ENCODE measurements at regions not wholly inside any gene's neighbourhood (a gene's known extent, or its start where the extent isn't known, plus 50 kb on each side); places are given as distances from the start of the nearest gene placed in this dataset.

GRCh38 chr20:24118034-24118433 lies 129.5 kb upstream of the GGTLC1 start:
- H3K4me3 ChIP-seq (replicated peaks; ENCODE audit: low read depth, low read length), result no peak overlapping the region
- TF ChIP-seq CTCF (IDR thresholded peaks at IDR 0.05; ENCODE audit: low read depth, low read length, missing control alignments), result no peak
- DNase-seq (ENCODE audit: extremely low read depth, low read depth), result no peak

GRCh38 chr20:24117383-24117782 lies 128.8 kb upstream of the GGTLC1 start:
- H3K4me3 ChIP-seq (replicated peaks; ENCODE audit: low read depth, low read length), result no peak overlapping the region
- no peak for DNase-seq (ENCODE audit: extremely low read depth, low read depth)
- no peak for TF ChIP-seq CTCF (IDR thresholded peaks at IDR 0.05; ENCODE audit: low read depth, low read length, missing control alignments)

- DNase-seq (ENCODE audit: extremely low read depth, low read depth), result no peak
- no peak for TF ChIP-seq CTCF (IDR thresholded peaks at IDR 0.05; ENCODE audit: low read depth, low read length, missing control alignments)
- H3K4me3 ChIP-seq (replicated peaks; ENCODE audit: low read depth, low read length), result no peak overlapping the region
Observed at GRCh38 chr20:24116611-24117010, 128.0 kb upstream of the GGTLC1 start.

- no peak for DNase-seq (ENCODE audit: extremely low read depth, low read depth)
- no peak for TF ChIP-seq CTCF (IDR thresholded peaks at IDR 0.05; ENCODE audit: low read depth, low read length, missing control alignments)
- H3K4me3 ChIP-seq (replicated peaks; ENCODE audit: low read depth, low read length), result no peak overlapping the region
Observed at GRCh38 chr20:24112360-24112759, 123.8 kb upstream of the GGTLC1 start.

GRCh38 chr20:24111858-24112257 lies 123.3 kb upstream of the GGTLC1 start:
- TF ChIP-seq CTCF (IDR thresholded peaks at IDR 0.05; ENCODE audit: low read depth, low read length, missing control alignments), result no peak
- no peak for DNase-seq (ENCODE audit: extremely low read depth, low read depth)
- no peak overlapping the region for H3K4me3 ChIP-seq (replicated peaks; ENCODE audit: low read depth, low read length)

- TF ChIP-seq CTCF (IDR thresholded peaks at IDR 0.05; ENCODE audit: low read depth, low read length, missing control alignments), result no peak
- DNase-seq (ENCODE audit: extremely low read depth, low read depth), result no peak
- no peak overlapping the region for H3K4me3 ChIP-seq (replicated peaks; ENCODE audit: low read depth, low read length)
Observed at GRCh38 chr20:24109537-24109936, 121.0 kb upstream of the GGTLC1 start.

- no peak for TF ChIP-seq CTCF (IDR thresholded peaks at IDR 0.05; ENCODE audit: low read depth, low read length, missing control alignments)
- no peak overlapping the region for H3K4me3 ChIP-seq (replicated peaks; ENCODE audit: low read depth, low read length)
- no peak for DNase-seq (ENCODE audit: extremely low read depth, low read depth)
Observed at GRCh38 chr20:24109008-24109407, 120.4 kb upstream of the GGTLC1 start.
